A549 (cell line): ENCODE measurements at regions not wholly inside any gene's neighbourhood (a gene's known extent, or its start where the extent isn't known, plus 50 kb on each side); places are given as distances from the start of the nearest gene placed in this dataset.

ENCODE experiments used
- CTCF ChIP-seq: fragments of >200 bp; sonication (Bioruptor Twin); formaldehyde crosslinking; IDR thresholded peaks from 3 replicates; pipeline ENCODE4 v1.5.1; 2016
- EP300 ChIP-seq, 2 experiments: fragments of >200 bp; sonication (Bioruptor Twin); formaldehyde crosslinking; IDR thresholded peaks; 2 replicates in 1 of 2; 3 replicates in 1 of 2; pipeline ENCODE4 v1.6.1; 2016 to 2017
- KDM1A ChIP-seq: fragments of 200-600 bp; sonication (generic); IDR thresholded peaks from 2 replicates; pipeline ENCODE4 v1.6.1; 2016; ENCODE audit warnings: low read depth, mild to moderate bottlenecking
- POLR2A ChIP-seq: IDR thresholded peaks from 2 replicates; pipeline ENCODE4 v1.6.1; 2012; ENCODE audit warnings: mild to moderate bottlenecking, low read length
- RARB ChIP-seq: fragments of 250-450 bp; sonication (Bioruptor Pico); IDR thresholded peaks from 2 replicates; pipeline ENCODE4 v1.8.0; 2021; ENCODE audit warnings: mild to moderate bottlenecking, moderate library complexity
- SMC3 ChIP-seq: fragments of >200 bp; sonication (Bioruptor Twin); formaldehyde crosslinking; IDR thresholded peaks from 3 replicates; pipeline ENCODE4 v1.6.1; 2018; ENCODE audit warnings: inconsistent platforms
- TFCP2L1 ChIP-seq: fragments of 250-450 bp; sonication (Bioruptor Pico); IDR thresholded peaks from 2 replicates; pipeline ENCODE4 v1.5.0; 2021; ENCODE audit warnings: mild to moderate bottlenecking
- TF ChIP-seq, protein P1 (sequence below): IDR thresholded peaks from 2 replicates; pipeline ENCODE4 v1.6.1; 2012
- TF ChIP-seq, protein P2 (sequence below): IDR thresholded peaks from 2 replicates; pipeline ENCODE4 v1.6.1; 2012; ENCODE audit warnings: low read depth, borderline replicate concordance

GRCh38 chr21:16583556-16583955 lies 853.8 kb downstream of the USP25 start:
- no peak for TF ChIP-seq RARB (CRISPR knock-in tag)
- TF ChIP-seq POLR2A, result no peak
- TF ChIP-seq, protein P1, sequence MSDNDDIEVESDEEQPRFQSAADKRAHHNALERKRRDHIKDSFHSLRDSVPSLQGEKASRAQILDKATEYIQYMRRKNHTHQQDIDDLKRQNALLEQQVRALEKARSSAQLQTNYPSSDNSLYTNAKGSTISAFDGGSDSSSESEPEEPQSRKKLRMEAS, result no peak
- no peak for TF ChIP-seq EP300 (IDR thresholded peaks at IDR 0.05)
- no peak for TF ChIP-seq CTCF
- TF ChIP-seq, protein P2, sequence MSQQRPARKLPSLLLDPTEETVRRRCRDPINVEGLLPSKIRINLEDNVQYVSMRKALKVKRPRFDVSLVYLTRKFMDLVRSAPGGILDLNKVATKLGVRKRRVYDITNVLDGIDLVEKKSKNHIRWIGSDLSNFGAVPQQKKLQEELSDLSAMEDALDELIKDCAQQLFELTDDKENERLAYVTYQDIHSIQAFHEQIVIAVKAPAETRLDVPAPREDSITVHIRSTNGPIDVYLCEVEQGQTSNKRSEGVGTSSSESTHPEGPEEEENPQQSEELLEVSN, result no peak
- no peak for TF ChIP-seq SMC3
- no peak for TF ChIP-seq TFCP2L1 (CRISPR knock-in tag)
- TF ChIP-seq KDM1A, result no peak
